ENCODE measurements at regions not wholly inside any gene's neighbourhood (a gene's known extent, or its start where the extent isn't known, plus 50 kb on each side); places are given as distances from the start of the nearest gene placed in this dataset.
A peak's percentile ranks its signal among the peaks of the same experiment; 100 is the strongest.
"Not testable (repeated sequence)": the region's sequence is repeated elsewhere in the genome, so short reads cannot be mapped to it uniquely, and the experiment has no call there.

- ATAC-seq (no peak), DNase-seq (no peak)
- no peaks in the 10 kb centered on the region for H3K4me1 ChIP-seq (ENCODE audit: control insufficient read depth, insufficient read depth, low read length)
- intact Hi-C loops (cut with DNase I), result no loop called here
- H3K9me3 ChIP-seq (ENCODE audit: control insufficient read depth, low read length), result no peaks in the 10 kb centered on the region
- 83% methylated on average over 6 of the region's 6 CpGs for WGBS
- H3K27ac ChIP-seq (ENCODE audit: low read length), result no peak overlapping the region
- no peak overlapping the region for H3K4me3 ChIP-seq (ENCODE audit: low read length)
- no peaks in the 10 kb centered on the region for H3K27me3 ChIP-seq (ENCODE audit: control insufficient read depth, insufficient read depth)
These were observed 59.7 kb upstream of the RBFOX2 start for GRCh38 chr22:36088292-36088691.

GRCh38 chr22:36087784-36088183, 59.2 kb upstream of the RBFOX2 start:
- Histone ChIP-seq H3K4me3 (ENCODE audit: low read length) (no peak overlapping the region), H3K9me3 (ENCODE audit: control insufficient read depth, low read length) (no peaks in the 10 kb centered on the region), H3K27ac (ENCODE audit: low read length) (no peak overlapping the region), H3K4me1 (ENCODE audit: control insufficient read depth, insufficient read depth, low read length) (no peaks in the 10 kb centered on the region), H3K27me3 (ENCODE audit: control insufficient read depth, insufficient read depth) (no peaks in the 10 kb centered on the region)
- intact Hi-C loops (cut with DNase I), result no loop called here
- DNase-seq (no peak), ATAC-seq (no peak)
- 92% methylated on average over 5 of the region's 5 CpGs for WGBS

- Histone ChIP-seq H3K27me3 (ENCODE audit: control insufficient read depth, insufficient read depth) (no peaks in the 10 kb centered on the region), H3K9me3 (ENCODE audit: control insufficient read depth, low read length) (no peaks in the 10 kb centered on the region), H3K27ac (ENCODE audit: low read length) (no peak overlapping the region), H3K4me3 (ENCODE audit: low read length) (no peak overlapping the region), H3K4me1 (ENCODE audit: control insufficient read depth, insufficient read depth, low read length) (no peaks in the 10 kb centered on the region)
- intact Hi-C loops (cut with DNase I), result no loop called here
- ATAC-seq, result no peak
- 94% methylated on average over 13 of the region's 13 CpGs for WGBS
- DNase-seq, result no peak
These were observed 58.1 kb upstream of the RBFOX2 start for GRCh38 chr22:36086629-36087254.

GRCh38 chr22:36086170-36086490, 57.5 kb upstream of the RBFOX2 start:
- DNase-seq (no peak), ATAC-seq (no peak)
- Histone ChIP-seq H3K27me3 (ENCODE audit: control insufficient read depth, insufficient read depth) (no peaks in the 10 kb centered on the region), H3K4me1 (ENCODE audit: control insufficient read depth, insufficient read depth, low read length) (no peaks in the 10 kb centered on the region), H3K4me3 (ENCODE audit: low read length) (no peak overlapping the region), H3K27ac (ENCODE audit: low read length) (no peak overlapping the region), H3K9me3 (ENCODE audit: control insufficient read depth, low read length) (no peaks in the 10 kb centered on the region)
- WGBS, result 87% methylated on average over 6 of the region's 6 CpGs
- intact Hi-C loops (cut with DNase I), result no loop called here

- WGBS, result 79% methylated on average over 15 of the region's 15 CpGs
- Histone ChIP-seq H3K4me3 (ENCODE audit: low read length) (no peak overlapping the region), H3K9me3 (ENCODE audit: control insufficient read depth, low read length) (no peaks in the 10 kb centered on the region), H3K27me3 (ENCODE audit: control insufficient read depth, insufficient read depth) (no peaks in the 10 kb centered on the region), H3K4me1 (ENCODE audit: control insufficient read depth, insufficient read depth, low read length) (no peaks in the 10 kb centered on the region), H3K27ac (ENCODE audit: low read length) (no peak overlapping the region)
- no peak for ATAC-seq
- intact Hi-C loops (cut with DNase I), result no loop called here
- no peak for DNase-seq
These were observed 57.0 kb upstream of the RBFOX2 start for GRCh38 chr22:36085476-36086169.

GRCh38 chr22:36084717-36085116, 56.1 kb upstream of the RBFOX2 start:
- no peak overlapping the region for H3K27ac ChIP-seq (ENCODE audit: low read length)
- H3K4me1 ChIP-seq (ENCODE audit: control insufficient read depth, insufficient read depth, low read length), result no peaks in the 10 kb centered on the region
- WGBS, result 83% methylated on average over 5 of the region's 5 CpGs
- intact Hi-C loops (cut with DNase I), result no loop called here
- H3K9me3 ChIP-seq (ENCODE audit: control insufficient read depth, low read length), result no peaks in the 10 kb centered on the region
- DNase-seq (no peak), ATAC-seq (no peak)
- H3K27me3 ChIP-seq (ENCODE audit: control insufficient read depth, insufficient read depth), result no peaks in the 10 kb centered on the region
- H3K4me3 ChIP-seq (ENCODE audit: low read length), result no peak overlapping the region

- no peaks in the 10 kb centered on the region for H3K9me3 ChIP-seq (ENCODE audit: control insufficient read depth, low read length)
- no peaks in the 10 kb centered on the region for H3K4me1 ChIP-seq (ENCODE audit: control insufficient read depth, insufficient read depth, low read length)
- H3K27ac ChIP-seq (ENCODE audit: low read length), result no peak overlapping the region
- intact Hi-C loops (cut with DNase I), result no loop called here
- DNase-seq (no peak), ATAC-seq (no peak)
- no peaks in the 10 kb centered on the region for H3K27me3 ChIP-seq (ENCODE audit: control insufficient read depth, insufficient read depth)
- 98% methylated on average over 10 of the region's 10 CpGs for WGBS
- no peak overlapping the region for H3K4me3 ChIP-seq (ENCODE audit: low read length)
These were observed 54.4 kb upstream of the RBFOX2 start for GRCh38 chr22:36083056-36083455.

GRCh38 chr22:36081023-36081431, 52.4 kb upstream of the RBFOX2 start:
- H3K27me3 ChIP-seq (ENCODE audit: control insufficient read depth, insufficient read depth), result no peaks in the 10 kb centered on the region
- ATAC-seq (peak in 1 of 2 donors; percentile 35), DNase-seq (no peak)
- 92% methylated on average over 6 of the region's 6 CpGs for WGBS
- intact Hi-C loops (cut with DNase I), result no loop called here
- no peak overlapping the region for H3K27ac ChIP-seq (ENCODE audit: low read length)
- no peaks in the 10 kb centered on the region for H3K9me3 ChIP-seq (ENCODE audit: control insufficient read depth, low read length)
- H3K4me1 ChIP-seq (ENCODE audit: control insufficient read depth, insufficient read depth, low read length), result no peaks in the 10 kb centered on the region
- no peak overlapping the region for H3K4me3 ChIP-seq (ENCODE audit: low read length)

- H3K4me1 ChIP-seq (ENCODE audit: control insufficient read depth, insufficient read depth, low read length); ATAC-seq; H3K4me3 ChIP-seq (ENCODE audit: low read length); H3K27ac ChIP-seq (ENCODE audit: low read length); DNase-seq; H3K27me3 ChIP-seq (ENCODE audit: control insufficient read depth, insufficient read depth); intact Hi-C loops (cut with DNase I); H3K9me3 ChIP-seq (ENCODE audit: control insufficient read depth, low read length): not testable (repeated sequence)
These were observed 51.7 kb upstream of the RBFOX2 start for GRCh38 chr22:36080281-36080680.

GRCh38 chr22:36079041-36079440, 50.4 kb upstream of the RBFOX2 start:
- WGBS, result 95% methylated on average over 2 of the region's 2 CpGs
- no peaks in the 10 kb centered on the region for H3K9me3 ChIP-seq (ENCODE audit: control insufficient read depth, low read length)
- no peaks in the 10 kb centered on the region for H3K4me1 ChIP-seq (ENCODE audit: control insufficient read depth, insufficient read depth, low read length)
- intact Hi-C loops (cut with DNase I), result no loop called here
- DNase-seq, result no peak
- no peaks in the 10 kb centered on the region for H3K27me3 ChIP-seq (ENCODE audit: control insufficient read depth, insufficient read depth)
- no peak overlapping the region for H3K4me3 ChIP-seq (ENCODE audit: low read length)
- no peak overlapping the region for H3K27ac ChIP-seq (ENCODE audit: low read length)
- no peak for ATAC-seq

Measured in right cardiac atrium (tissue), 5 donors.